22Rv1 (cell line): ENCODE measurements at regions not wholly inside any gene's neighbourhood (a gene's known extent, or its start where the extent isn't known, plus 50 kb on each side); places are given as distances from the start of the nearest gene placed in this dataset.
"Not testable (repeated sequence)": the region's sequence is repeated elsewhere in the genome, so short reads cannot be mapped to it uniquely, and the experiment has no call there.

ENCODE experiments used
- H3K27ac ChIP-seq: fragments of 450-650 bp; 2 replicates; pipeline ENCODE4 v1.5.1; 2017
- ZFX ChIP-seq: fragments of 450-650 bp; IDR thresholded peaks from 2 replicates; pipeline ENCODE4 v1.6.1; 2017; ENCODE audit warnings: antibody characterized with exemption, borderline replicate concordance
- TF ChIP-seq, protein P1 (sequence below): fragments of 450-650 bp; IDR thresholded peaks from 2 replicates; pipeline ENCODE4 v1.5.1; 2017; ENCODE audit warnings: mild to moderate bottlenecking

DNA sequence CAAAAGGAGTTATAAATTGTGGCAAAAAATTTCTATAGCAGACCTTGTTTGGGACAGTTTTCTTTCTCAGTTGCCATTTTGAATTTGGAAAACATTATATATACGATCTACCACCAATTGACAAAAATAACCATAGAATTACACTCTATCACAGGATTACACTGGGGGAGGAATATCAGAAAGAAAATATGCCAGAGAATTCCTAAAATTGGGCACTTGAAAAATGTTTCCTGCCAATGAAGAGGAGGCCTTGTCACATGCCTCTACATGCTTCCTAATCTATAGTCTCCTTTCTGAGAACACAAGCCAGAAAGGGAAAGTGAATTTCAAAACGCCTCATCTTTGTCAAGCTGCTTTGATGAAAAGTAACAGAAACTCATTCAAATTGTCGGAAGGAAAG lies 78.5 kb upstream of the DNAH5 start:
- H3K27ac ChIP-seq: no peak overlapping the region
- no peak for TF ChIP-seq ZFX
- TF ChIP-seq, protein P1, sequence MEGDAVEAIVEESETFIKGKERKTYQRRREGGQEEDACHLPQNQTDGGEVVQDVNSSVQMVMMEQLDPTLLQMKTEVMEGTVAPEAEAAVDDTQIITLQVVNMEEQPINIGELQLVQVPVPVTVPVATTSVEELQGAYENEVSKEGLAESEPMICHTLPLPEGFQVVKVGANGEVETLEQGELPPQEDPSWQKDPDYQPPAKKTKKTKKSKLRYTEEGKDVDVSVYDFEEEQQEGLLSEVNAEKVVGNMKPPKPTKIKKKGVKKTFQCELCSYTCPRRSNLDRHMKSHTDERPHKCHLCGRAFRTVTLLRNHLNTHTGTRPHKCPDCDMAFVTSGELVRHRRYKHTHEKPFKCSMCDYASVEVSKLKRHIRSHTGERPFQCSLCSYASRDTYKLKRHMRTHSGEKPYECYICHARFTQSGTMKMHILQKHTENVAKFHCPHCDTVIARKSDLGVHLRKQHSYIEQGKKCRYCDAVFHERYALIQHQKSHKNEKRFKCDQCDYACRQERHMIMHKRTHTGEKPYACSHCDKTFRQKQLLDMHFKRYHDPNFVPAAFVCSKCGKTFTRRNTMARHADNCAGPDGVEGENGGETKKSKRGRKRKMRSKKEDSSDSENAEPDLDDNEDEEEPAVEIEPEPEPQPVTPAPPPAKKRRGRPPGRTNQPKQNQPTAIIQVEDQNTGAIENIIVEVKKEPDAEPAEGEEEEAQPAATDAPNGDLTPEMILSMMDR: no peak

- not testable (repeated sequence) for H3K27ac ChIP-seq
These were observed 76.5 kb upstream of the DNAH5 start for GRCh38 chr5:14020944-14021343.

GRCh38 chr5:14019768-14020290 lies 75.3 kb upstream of the DNAH5 start:
- H3K27ac ChIP-seq: no peak overlapping the region
- TF ChIP-seq, protein P1: no peak
- TF ChIP-seq ZFX: no peak

DNA sequence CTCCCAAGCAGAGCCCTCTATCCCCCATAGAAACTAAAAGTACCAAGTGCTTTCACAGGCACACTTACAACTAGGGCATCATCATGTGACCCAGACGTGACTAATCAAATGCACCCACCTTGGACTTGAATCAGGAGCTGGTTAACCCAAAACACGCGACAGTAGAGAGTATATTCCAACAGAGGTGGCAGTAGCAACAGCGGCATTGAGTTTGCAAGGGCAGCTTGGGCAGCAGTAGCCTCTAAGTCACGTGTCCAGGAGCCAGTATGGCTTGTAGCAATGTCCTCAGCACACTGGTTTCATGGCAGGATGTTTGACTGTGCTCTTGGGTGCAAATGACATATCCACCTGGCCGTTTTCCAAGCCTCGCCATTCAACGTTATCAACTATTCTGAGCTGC lies 73.4 kb upstream of the DNAH5 start:
- H3K27ac ChIP-seq: no peak overlapping the region
- TF ChIP-seq, protein P1: no peak
- no peak for TF ChIP-seq ZFX

GRCh38 chr5:14016549-14016948 lies 72.1 kb upstream of the DNAH5 start:
- no peak overlapping the region for H3K27ac ChIP-seq
- TF ChIP-seq, protein P1: no peak
- no peak for TF ChIP-seq ZFX

DNA sequence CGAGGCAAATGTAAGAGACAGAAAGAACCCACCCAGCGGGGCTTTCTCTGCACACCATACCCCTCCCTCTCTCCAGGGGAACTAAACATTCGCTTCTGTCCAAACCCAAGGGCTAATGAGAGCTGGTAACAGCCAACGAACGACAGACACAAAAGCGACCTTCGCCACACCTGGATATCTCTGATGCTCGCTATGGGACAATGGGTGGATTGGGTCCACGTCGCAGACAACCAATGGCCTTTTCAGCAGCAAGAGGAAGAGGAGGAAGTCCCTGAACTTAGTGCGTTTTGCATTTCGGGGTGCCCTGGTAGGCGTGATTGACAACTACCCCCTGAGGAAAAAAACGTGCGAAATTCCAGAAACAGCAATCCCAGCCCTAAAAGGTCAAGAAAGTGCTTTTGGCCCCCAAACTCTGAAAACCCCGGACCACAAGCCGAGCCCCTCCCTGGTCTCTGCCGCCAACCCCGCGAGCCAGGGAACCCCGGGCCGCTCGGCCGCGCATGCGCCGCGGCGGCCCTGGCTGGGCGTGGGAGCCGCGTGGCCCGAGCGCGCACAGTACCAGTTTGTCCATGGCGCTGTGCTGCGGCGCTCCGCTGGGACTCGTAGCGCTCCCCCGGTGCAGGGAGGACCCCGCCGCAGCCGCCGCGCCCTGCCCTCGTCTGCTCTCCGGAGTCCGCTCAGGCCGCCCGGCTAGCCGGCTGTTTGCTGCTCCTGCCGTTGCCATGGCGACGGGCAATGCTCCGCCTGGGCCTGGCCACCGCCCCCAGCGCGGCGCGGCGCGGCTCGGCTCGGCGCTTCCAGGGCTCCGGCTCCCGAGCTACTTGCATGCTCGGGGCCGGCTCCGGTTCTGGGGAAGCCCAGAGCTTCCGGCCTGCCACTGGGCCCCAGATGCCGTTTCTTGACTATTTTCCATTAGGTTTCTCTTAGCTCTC lies 66.9 kb upstream of the DNAH5 start:
- H3K27ac ChIP-seq: peak overlapping the region; percentile 18; the same call in 1 of the 2 replicates
- TF ChIP-seq, protein P1: peak; percentile 33; the same call in 1 of the 2 replicates
- TF ChIP-seq ZFX: no peak

DNA sequence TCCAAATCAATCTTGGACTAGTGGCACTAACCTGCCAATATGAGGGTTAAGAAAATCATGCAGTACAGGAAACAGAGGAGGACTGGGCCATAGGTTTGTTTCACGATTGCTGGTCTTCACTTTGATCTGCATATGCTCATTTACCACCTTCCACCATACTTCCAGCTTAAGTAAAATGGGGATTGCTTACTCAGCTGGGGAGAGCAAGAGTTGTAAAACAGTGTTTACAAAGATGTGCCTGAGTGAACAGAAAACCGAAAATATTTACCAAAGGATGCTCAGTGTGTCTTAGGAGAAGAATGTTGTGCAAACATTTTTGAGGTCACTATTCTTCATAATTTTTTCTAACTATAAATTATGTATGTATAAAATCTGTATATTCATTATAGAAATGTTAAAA lies 65.1 kb upstream of the DNAH5 start:
- peak overlapping the region; percentile 62 for H3K27ac ChIP-seq
- TF ChIP-seq, protein P1: no peak
- TF ChIP-seq ZFX: no peak
